DMS53 (cell line): ENCODE measurements at regions not wholly inside any gene's neighbourhood (a gene's known extent, or its start where the extent isn't known, plus 50 kb on each side); places are given as distances from the start of the nearest gene placed in this dataset.

Source experiments
- DNase-seq: peaks from one replicate; lab custom pipeline; 2025; lab: John Stamatoyannopoulos, UW

DNA sequence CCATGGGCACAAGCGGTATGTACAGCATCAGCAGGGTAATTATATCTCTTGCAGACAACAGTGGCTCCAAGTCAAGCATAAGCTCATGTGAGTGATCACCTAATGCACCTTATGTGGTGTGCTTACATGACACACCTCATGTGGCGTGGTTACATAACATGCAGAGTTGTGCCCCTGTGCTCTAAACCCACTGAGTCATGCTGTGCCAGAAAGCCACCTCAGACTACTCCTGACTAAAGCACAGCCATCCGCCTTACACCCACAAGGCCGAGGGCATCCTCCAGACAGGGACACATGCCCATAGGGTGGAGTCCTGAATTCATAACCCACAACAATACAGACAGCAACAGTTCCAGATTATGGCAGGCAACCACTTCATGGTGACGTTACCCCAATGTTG is 163.7 kb upstream of the SLC30A5 start:
- no peak for DNase-seq

DNA sequence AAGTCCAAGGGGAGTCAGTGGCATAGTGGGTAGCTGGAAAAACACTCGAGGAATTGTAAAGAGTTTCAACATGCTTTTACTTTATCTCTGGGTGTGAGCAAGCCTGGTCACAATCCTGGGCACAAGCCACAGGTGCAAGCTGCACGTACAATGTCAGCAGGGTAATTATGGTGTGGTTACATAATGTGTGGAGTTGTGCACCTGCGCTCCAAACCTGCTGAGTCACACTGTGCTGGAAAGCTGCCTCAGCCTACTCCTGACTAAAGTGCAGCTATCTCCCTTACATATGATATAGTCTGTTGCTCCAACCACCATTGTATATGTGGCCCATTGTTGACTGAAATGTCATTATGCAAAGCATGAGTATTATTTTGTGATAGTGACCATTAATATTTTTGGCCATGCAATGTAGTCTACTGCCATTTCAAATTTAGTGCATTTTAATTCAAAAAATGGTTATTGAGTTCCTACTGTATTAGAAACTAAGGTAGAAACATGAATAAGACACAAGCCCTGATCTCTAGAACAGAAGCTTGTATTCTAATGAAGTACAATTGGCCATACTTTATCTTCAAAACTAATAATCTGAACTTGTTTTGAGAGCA is 160.9 kb upstream of the SLC30A5 start:
- DNase-seq = peak; percentile 80

DNA sequence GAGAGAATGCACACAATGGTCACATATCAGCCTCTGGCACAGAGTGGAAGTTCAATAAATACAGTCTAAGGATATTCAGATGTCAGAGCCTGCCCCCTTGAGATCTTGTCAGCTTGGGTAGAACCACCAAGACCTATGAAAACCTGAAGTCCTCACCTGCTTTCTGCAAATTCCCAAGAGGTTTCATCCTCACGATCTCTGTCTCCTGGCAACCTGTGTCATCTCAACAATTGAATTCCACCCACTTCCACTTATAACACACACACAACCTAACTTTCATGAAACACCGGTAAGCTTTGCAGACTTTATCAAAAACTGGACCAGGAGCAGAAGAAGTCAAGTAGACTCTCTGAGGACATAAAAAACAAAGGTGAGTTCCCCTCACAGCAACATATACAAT is 151.6 kb upstream of the SLC30A5 start:
- DNase-seq = no peak

DNA sequence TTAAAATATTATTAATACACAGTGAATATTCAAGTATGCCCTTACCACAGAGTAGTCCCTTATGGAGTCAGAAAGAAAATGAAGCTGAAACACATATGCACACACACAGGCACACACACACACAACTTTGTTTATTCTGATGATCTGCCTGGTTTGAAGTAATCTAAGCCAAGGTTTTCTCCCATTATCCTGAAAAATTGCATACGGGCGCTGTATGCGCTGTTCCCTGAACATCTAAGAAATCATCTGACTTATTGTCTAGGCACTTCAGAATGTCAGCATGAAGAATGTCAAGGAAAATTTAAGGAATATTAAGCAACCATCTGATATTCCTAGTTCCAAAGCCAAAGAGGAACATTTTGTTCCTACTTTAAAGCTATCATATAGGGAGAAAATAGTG is 147.1 kb upstream of the SLC30A5 start:
- no peak for DNase-seq

DNA sequence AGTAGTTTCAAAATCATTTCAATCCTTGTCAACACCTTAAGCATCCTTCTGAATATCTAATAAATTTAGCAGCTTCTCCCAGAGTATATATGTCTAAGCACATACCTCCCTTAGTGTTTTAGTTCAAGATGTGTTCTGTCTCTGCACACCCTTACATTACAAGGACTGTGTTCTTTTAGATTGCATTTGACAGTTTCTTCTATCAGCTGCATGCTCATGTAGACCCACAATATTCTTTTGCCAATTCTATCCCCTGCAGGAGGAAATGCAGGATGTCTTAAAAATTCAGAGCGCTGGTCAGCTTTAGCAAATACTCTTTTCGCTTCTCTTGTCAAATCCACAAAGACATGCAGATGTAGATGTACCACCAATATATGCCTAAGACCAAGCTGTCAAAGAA is 145.8 kb upstream of the SLC30A5 start:
- DNase-seq = no peak

GRCh38 chr5:68949256-68949655 is 144.6 kb upstream of the SLC30A5 start:
- DNase-seq = no peak

- DNase-seq = no peak
Observed at GRCh38 chr5:68949711-68950110, 144.1 kb upstream of the SLC30A5 start.

DNA sequence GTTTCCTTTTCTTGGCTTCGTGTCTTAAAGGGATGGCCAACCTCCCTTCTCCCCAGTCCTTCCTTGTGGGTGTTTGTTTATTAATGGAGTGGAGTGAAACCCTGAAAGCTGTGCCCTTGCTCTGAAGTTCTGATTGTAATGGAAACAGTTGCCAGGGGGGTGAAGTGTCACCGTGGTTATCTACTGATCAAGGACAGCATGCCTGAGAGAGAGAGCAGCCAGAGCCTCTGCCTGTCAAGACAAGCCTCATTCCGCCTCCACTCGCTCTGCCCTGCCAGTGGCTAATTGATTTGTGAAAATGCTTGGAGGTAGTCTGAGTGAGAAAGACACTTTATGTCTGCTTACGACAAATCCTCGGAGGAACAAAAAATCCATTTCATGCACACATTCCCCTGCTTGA is 143.7 kb upstream of the SLC30A5 start:
- no peak for DNase-seq

DNA sequence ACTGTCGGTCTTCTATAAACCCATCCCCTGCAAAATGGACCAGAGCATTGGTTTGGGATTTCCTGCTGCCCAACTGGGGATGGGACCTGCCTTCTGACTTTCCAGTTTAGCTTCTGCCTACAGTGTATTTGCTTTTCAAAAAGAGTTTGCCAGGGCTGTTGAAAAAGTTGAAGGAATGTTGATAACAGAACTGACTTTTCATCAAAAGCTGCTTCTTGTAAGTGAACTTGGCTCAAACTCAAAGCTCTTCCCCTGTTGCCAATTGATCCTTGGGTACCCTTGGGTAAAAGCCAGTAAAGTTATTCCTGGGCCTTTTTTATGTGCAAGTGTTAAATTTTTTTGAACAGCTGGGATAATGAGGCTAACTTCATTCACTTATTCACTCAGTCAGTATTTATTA is 142.9 kb upstream of the SLC30A5 start:
- DNase-seq = no peak

- no peak for DNase-seq
Observed at GRCh38 chr5:68953231-68953874, 140.5 kb upstream of the SLC30A5 start.

DNA sequence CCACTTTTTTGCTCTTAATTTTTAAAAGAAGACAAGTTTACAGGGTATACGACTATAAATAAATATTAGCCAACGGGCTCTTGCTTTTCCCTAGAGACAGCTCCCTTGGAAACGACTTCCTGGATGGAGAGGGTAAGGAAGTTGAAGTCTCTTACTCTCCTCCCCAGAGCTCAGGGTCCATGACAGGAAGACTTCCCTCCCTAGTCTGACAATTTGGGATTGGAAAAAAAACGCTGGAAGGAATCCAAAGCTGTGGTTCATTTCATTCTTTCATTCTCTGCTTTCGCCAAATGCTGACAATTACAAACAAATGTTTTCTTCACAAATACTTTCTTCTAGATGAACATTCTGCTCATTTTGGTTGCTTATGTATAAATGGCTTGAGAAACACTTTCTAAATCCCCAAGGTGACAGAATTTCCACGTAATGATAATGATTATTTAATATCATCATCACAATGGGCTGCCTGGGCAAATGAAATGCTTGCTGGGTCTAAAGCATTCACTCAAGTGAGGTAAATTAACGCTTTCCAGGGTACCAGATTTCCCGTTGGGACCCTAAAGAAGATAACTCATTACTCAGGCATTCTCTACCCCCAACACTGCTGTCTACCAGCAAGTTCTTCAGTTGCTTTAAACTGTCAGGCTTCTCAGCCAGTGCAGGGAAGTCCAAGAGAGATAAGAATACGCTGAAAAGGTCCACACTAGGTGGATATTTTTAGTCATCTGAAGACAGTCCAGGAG is 139.8 kb upstream of the SLC30A5 start:
- no peak for DNase-seq

DNA sequence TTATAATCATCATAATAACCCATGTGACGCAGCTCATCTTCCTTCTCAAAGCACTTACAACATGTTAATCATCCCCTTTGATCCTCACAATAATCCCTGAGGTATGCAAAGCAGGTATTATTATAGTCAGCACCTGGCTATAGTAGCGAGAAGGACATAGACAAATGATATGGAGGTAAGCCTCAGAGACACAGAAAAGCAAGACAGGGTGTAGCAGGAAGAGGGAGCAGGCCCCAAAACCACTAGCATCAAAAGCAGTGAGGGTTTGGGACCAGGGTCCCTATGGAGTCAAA is 139.2 kb upstream of the SLC30A5 start:
- DNase-seq = no peak

DNA sequence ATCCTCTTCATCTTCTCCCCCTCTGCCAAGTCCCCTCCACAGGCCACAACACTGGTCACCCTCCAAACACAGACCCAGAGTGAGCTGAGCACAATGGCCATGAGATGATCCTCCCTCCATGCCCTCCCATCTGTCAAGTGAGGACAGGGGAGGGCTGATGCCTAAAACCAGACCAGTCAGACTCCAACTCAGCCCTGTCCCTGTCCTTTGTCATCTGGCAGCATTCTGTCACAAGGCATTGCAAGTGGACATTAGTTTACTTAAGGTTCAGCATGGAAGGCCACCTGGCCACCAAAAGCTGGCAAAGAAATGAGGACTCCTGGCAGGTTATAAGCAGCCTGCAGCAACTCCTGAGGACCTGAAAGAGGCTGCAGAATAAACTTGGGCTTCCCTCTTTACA is 136.2 kb upstream of the SLC30A5 start:
- DNase-seq = peak; percentile 30

GRCh38 chr5:68958428-68958827 is 135.4 kb upstream of the SLC30A5 start:
- DNase-seq = no peak

DNA sequence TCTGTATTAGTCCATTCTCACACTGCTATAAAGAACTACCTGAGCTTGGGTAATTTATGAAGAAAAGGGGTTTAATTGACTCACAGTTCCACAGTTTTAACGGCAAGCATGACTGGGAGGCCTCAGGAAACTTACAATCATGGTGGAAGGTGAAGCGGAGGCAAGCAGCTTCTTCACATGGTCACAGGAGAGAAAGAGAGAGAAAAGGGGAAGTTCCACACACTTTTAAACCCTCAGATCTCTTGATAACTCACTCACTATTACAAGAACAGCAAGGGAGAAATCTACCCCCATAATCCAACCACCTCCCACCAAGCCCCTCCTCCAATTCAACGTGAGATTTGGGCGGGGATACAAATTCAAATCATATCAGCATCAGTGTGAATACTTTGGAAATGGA is 133.4 kb upstream of the SLC30A5 start:
- no peak for DNase-seq

DNA sequence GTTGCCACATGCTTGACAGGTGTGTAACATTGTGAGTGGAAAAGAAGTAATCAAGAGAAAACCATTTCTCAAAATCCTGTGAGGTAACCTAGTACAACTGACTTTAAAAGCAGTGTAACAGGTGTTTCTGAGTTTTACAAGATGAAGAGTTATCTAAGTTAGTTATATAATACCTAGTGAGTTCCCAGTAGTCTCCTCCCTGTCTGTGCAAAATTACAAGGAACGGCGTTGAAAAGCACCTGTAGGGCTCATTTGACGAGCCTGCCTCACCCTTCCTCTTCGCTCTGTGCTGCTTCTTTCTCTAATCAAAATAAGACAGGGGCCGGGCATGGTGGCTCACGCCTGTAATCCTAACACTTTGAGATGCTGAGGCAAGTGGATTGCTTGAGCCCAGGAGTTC is 132.9 kb upstream of the SLC30A5 start:
- DNase-seq = no peak

GRCh38 chr5:68961762-68962161 is 132.1 kb upstream of the SLC30A5 start:
- no peak for DNase-seq

DNA sequence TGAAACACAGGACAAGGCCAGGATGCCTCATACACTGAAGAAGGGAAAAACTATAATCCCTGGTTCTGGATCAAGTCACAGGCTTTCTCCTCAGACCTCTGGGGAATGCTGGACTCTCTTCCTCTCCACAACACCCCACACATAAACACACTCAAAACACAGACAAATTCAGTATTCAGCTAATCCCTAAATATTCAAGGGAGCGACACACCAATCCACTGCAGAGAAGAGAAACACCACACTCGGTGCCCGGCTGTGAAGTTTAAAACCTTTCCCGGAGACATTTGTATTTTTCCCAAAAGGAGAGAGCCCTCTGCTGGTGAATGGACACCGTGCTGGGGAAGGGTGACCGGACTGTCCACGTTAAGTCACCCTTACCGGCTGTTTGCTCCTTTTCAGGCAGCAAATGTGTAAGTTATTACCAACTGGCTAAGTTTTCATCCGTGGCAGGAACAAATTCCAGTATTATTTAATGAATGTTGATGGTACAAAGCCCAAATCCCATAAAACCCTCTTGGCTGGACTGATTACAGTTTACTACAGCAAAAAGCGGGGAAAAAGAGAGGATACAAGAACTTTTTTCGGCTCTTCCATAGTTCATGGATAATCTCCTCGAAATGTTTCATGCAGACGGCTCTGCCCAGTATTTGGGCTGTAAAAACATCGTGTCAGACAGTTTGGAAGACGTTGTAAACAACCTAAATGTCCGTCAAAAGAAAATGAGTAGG is 130.9 kb upstream of the SLC30A5 start:
- DNase-seq = peak; percentile 85

DNA sequence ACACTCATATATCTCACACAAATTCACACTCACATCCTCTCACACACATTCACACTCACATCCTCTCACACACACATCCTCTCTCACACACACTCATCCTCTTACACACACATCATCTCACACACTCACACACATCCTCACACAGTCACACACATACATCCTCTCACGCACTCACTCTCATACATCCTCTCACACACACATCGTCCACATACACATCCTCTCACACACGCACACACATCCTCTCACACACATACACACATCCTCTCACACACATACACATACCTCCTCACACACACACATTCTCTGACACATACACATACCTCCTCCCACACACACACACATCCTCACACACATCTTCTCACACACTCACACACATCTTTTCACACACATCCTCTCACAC is 129.1 kb upstream of the SLC30A5 start:
- no peak for DNase-seq

GRCh38 chr5:68965926-68966325 is 127.9 kb upstream of the SLC30A5 start:
- no peak for DNase-seq

- DNase-seq = no peak
Observed at GRCh38 chr5:68966596-68966995, 127.2 kb upstream of the SLC30A5 start.

DNA sequence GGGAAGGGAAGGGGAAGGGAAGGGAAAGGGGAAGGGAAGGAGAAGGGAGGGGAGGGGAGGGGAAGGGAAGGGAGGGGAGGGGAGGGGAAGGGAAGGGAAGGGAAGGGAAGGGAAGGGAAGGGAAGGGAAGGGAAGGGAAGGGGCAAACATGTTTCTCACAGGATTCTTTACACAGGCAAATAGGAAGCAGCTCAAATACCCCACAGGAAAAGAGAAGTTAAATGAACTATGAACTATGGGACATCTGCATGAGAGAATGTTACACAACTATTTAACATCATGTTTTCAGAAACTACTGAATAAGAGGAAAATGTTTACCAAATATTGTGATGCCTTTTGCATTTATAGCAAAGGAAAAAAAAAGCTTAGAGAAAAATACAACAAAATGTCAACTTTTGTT is 125.4 kb upstream of the SLC30A5 start:
- DNase-seq = no peak

- DNase-seq = no peak
Observed at GRCh38 chr5:68970617-68971016, 123.2 kb upstream of the SLC30A5 start.
